H9 (cell line): ENCODE measurements at regions not wholly inside any gene's neighbourhood (a gene's known extent, or its start where the extent isn't known, plus 50 kb on each side); places are given as distances from the start of the nearest gene placed in this dataset.

Experiments used
- DNase-seq: peaks from one replicate; pipeline ENCODE4 v3.0.0-alpha.2; 2017
- H2AFZ ChIP-seq: one replicate; pipeline ENCODE4 v1.6.1; 2013; ENCODE audit warnings: mild to moderate bottlenecking, low read length, control low read depth, moderate library complexity
- H2AK5ac ChIP-seq: 2 replicates; pipeline ENCODE4 v1.6.1; 2013; ENCODE audit warnings: low read length, control low read depth, mixed read lengths; ENCODE audit not compliant: insufficient read length
- H2BK120ac ChIP-seq: one replicate; pipeline ENCODE4 v1.6.1; 2013; ENCODE audit warnings: low read depth, mild to moderate bottlenecking, low read length, control low read depth, inconsistent platforms; ENCODE audit not compliant: poor library complexity, severe bottlenecking
- H2BK12ac ChIP-seq: 2 replicates; pipeline ENCODE4 v1.6.1; 2013; ENCODE audit warnings: low read length, control low read depth, mixed read lengths, low read depth; ENCODE audit not compliant: insufficient read length
- H2BK15ac ChIP-seq: 2 replicates; pipeline ENCODE4 v1.6.1; 2013; ENCODE audit warnings: low read depth, low read length, control low read depth
- H2BK20ac ChIP-seq: one replicate; pipeline ENCODE4 v1.6.1; 2013; ENCODE audit warnings: low read depth, mild to moderate bottlenecking, low read length, control low read depth, inconsistent platforms; ENCODE audit not compliant: poor library complexity, severe bottlenecking
- H2BK5ac ChIP-seq: 2 replicates; pipeline ENCODE4 v1.6.1; 2013; ENCODE audit warnings: low read length, control low read depth, mixed read lengths; ENCODE audit not compliant: insufficient read length
- H3K14ac ChIP-seq: 2 replicates; pipeline ENCODE4 v1.6.1; 2013; ENCODE audit warnings: low read length, control low read depth; ENCODE audit not compliant: insufficient read depth
- H3K18ac ChIP-seq: 2 replicates; pipeline ENCODE4 v1.6.1; 2013; ENCODE audit warnings: low read depth, mild to moderate bottlenecking, mixed read lengths, low read length, control low read depth; ENCODE audit not compliant: insufficient read length
- H3K23ac ChIP-seq: 2 replicates; pipeline ENCODE4 v1.6.1; 2013; ENCODE audit warnings: low read length, control low read depth, mixed read lengths, low read depth; ENCODE audit not compliant: insufficient read length
- H3K23me2 ChIP-seq: 2 replicates; pipeline ENCODE4 v1.6.1; 2013; ENCODE audit warnings: low read depth, mild to moderate bottlenecking, mixed read lengths, low read length, control low read depth; ENCODE audit not compliant: insufficient read length, poor library complexity, severe bottlenecking
- H3K27ac ChIP-seq: 2 replicates; pipeline ENCODE4 v1.5.1; 2013; ENCODE audit warnings: low read length, control low read depth, mixed read lengths, low read depth; ENCODE audit not compliant: insufficient read length
- H3K27me3 ChIP-seq: 2 replicates; pipeline ENCODE4 v1.6.1; 2013; ENCODE audit warnings: low read length, control low read depth, inconsistent platforms; ENCODE audit not compliant: insufficient read depth
- H3K4ac ChIP-seq: 2 replicates; pipeline ENCODE4 v1.6.1; 2013; ENCODE audit warnings: low read depth, mild to moderate bottlenecking, control low read depth, inconsistent platforms, low read length, moderate library complexity
- H3K4me1 ChIP-seq: 2 replicates; pipeline ENCODE4 v1.6.1; 2013; ENCODE audit warnings: low read length, control low read depth, inconsistent platforms; ENCODE audit not compliant: insufficient read depth
- H3K4me2 ChIP-seq: 2 replicates; pipeline ENCODE4 v1.6.1; 2013; ENCODE audit warnings: low read length, control low read depth, mixed read lengths; ENCODE audit not compliant: insufficient read length, insufficient read depth
- H3K56ac ChIP-seq: 2 replicates; pipeline ENCODE4 v1.6.1; 2013; ENCODE audit warnings: low read depth, mild to moderate bottlenecking, mixed read lengths, low read length, control low read depth; ENCODE audit not compliant: insufficient read length
- H3K79me1 ChIP-seq: 2 replicates; pipeline ENCODE4 v1.6.1; 2013; ENCODE audit warnings: low read depth, mild to moderate bottlenecking, moderate library complexity, low read length, control low read depth, inconsistent platforms; ENCODE audit not compliant: insufficient read depth, poor library complexity, severe bottlenecking
- H3K79me2 ChIP-seq: 2 replicates; pipeline ENCODE4 v1.6.1; 2013; ENCODE audit warnings: low read length, control low read depth, inconsistent platforms; ENCODE audit not compliant: insufficient read depth
- H3K9ac ChIP-seq: 2 replicates; pipeline ENCODE4 v1.6.1; 2013; ENCODE audit warnings: low read length, control low read depth, mixed read lengths; ENCODE audit not compliant: insufficient read length; ENCODE audit errors: extremely low read depth
- H3K9me3 ChIP-seq: one replicate; pipeline ENCODE4 v1.6.1; 2013; ENCODE audit warnings: low read depth, low read length, inconsistent platforms; ENCODE audit not compliant: control insufficient read depth
- H3T11ph ChIP-seq: one replicate; pipeline ENCODE4 v1.6.1; 2013; ENCODE audit warnings: mild to moderate bottlenecking, low read length, control low read depth, inconsistent platforms
- H4K20me1 ChIP-seq: one replicate; pipeline ENCODE4 v1.6.1; 2013; ENCODE audit not compliant: control insufficient read depth, insufficient read length, insufficient read depth
- H4K5ac ChIP-seq: 2 replicates; pipeline ENCODE4 v1.6.1; 2013; ENCODE audit warnings: low read depth, mild to moderate bottlenecking, mixed read lengths, low read length, control low read depth; ENCODE audit not compliant: insufficient read length
- H4K8ac ChIP-seq: replicated peaks from 2 replicates; pipeline ENCODE4 v1.6.1; 2013; ENCODE audit warnings: low read length, control low read depth, mixed read lengths, low read depth; ENCODE audit not compliant: insufficient read length
- H4K91ac ChIP-seq: 2 replicates; pipeline ENCODE4 v1.6.1; 2013; ENCODE audit warnings: low read depth, mild to moderate bottlenecking, moderate library complexity, mixed read lengths, low read length, control low read depth; ENCODE audit not compliant: insufficient read length
- H3K27ac Mint-ChIP-seq, 3 experiments: 2 replicates in 2 of 3; 3 replicates in 1 of 3; pipeline ENCODE4 v1.8.0; 2020 to 2021; ENCODE audit warnings: mixed read lengths in 3 of 3, mild to moderate bottlenecking in 1 of 3, moderate library complexity in 1 of 3
- H3K27me3 Mint-ChIP-seq: 2 replicates; pipeline ENCODE4 v1.8.0; 2021; ENCODE audit warnings: low read depth, mild to moderate bottlenecking, moderate library complexity, mixed read lengths
- H3K36me3 Mint-ChIP-seq, 3 experiments: 2 replicates in 2 of 3; 3 replicates in 1 of 3; pipeline ENCODE4 v1.8.0; 2020 to 2021; ENCODE audit warnings: low read depth in 3 of 3, mixed read lengths in 3 of 3; ENCODE audit not compliant: insufficient read depth in 1 of 3
- H3K4me1 Mint-ChIP-seq, 2 experiments: 2 replicates each; pipeline ENCODE4 v1.8.0; 2020; ENCODE audit warnings: mixed read lengths in 2 of 2
- H3K4me3 Mint-ChIP-seq, 2 experiments: 2 replicates in 1 of 2; 3 replicates in 1 of 2; pipeline ENCODE4 v1.8.0; 2020 to 2021; ENCODE audit warnings: mild to moderate bottlenecking in 2 of 2, mixed read lengths in 2 of 2, moderate library complexity in 1 of 2
- H3K9me3 Mint-ChIP-seq, 2 experiments: 2 replicates in 1 of 2; 3 replicates in 1 of 2; pipeline ENCODE4 v1.8.0; 2020; ENCODE audit warnings: mild to moderate bottlenecking in 2 of 2, mixed read lengths in 2 of 2, moderate library complexity in 1 of 2
- CTCF ChIP-seq: fragments of 200-600 bp; sonication (generic); conservative IDR thresholded peaks from 3 replicates; pipeline ENCODE4 v1.8.0; 2021; ENCODE audit warnings: antibody characterized with exemption, mild to moderate bottlenecking

- H3K27ac Mint-ChIP-seq, result no peak overlapping the region
- H3K4me1 Mint-ChIP-seq, result peaks cover 26 to 29% of the 10 kb centered on the region in 2 experiments
Observed at GRCh38 chr14:98208211-98208611, 1063.8 kb downstream of the BCL11B start.

More at GRCh38 chr14:98208211-98208611, 1063.8 kb downstream of the BCL11B start:
- Mint-ChIP-seq H3K4me3 (no peak overlapping the region), H3K36me3 (no peaks in the 10 kb centered on the region; a peak in 1 of 7 replicates), H3K27me3 (peaks cover 4% of the 10 kb centered on the region), H3K9me3 (no peaks in the 10 kb centered on the region)
- Histone ChIP-seq H4K8ac (no peak overlapping the region), H3K14ac (no peak overlapping the region), H3K18ac (no peak overlapping the region), H3K4ac (no peak overlapping the region), H2BK12ac (no peak overlapping the region), H3K79me1 (no peaks in the 10 kb centered on the region), H3K27ac (no peak overlapping the region), H2BK120ac (no peak overlapping the region), H2AFZ (no peak overlapping the region), H3K9ac (no peak overlapping the region), H4K5ac (no peak overlapping the region), H3T11ph (no peak overlapping the region), H3K79me2 (no peaks in the 10 kb centered on the region), H3K56ac (no peak overlapping the region), H4K20me1 (no peaks in the 10 kb centered on the region), H3K27me3 (no peaks in the 10 kb centered on the region), H3K4me2 (no peak overlapping the region), H3K4me1 (no peaks in the 10 kb centered on the region; the same call in 1 of the 2 replicates), H3K9me3 (no peaks in the 10 kb centered on the region), H3K23ac (no peak overlapping the region), H4K91ac (no peak overlapping the region), H2BK20ac (no peak overlapping the region), H3K23me2 (no peaks in the 10 kb centered on the region), H2BK15ac (no peak overlapping the region), H2BK5ac (no peak overlapping the region), H2AK5ac (no peak overlapping the region)
- DNase-seq, result no peak
- no peak for TF ChIP-seq CTCF
